ENCODE measurements at regions not wholly inside any gene's neighbourhood (a gene's known extent, or its start where the extent isn't known, plus 50 kb on each side); places are given as distances from the start of the nearest gene placed in this dataset.
"Not testable (repeated sequence)": the region's sequence is repeated elsewhere in the genome, so short reads cannot be mapped to it uniquely, and the experiment has no call there.

- TF ChIP-seq CTCF (IDR thresholded peaks at IDR 0.05; ENCODE audit: borderline replicate concordance, extremely low read depth, insufficient read depth): no peak
- intact Hi-C loops (cut with DNase I): no loop called here
- Histone ChIP-seq H3K9me3 (ENCODE audit: control insufficient read depth in 2 of 3, insufficient read depth in 1 of 3, low read length in 3 of 3) (no peaks in the 10 kb centered on the region), H3K27me3 (ENCODE audit: control insufficient read depth, insufficient read depth, low read length) (no peaks in the 10 kb centered on the region), H3K9ac (ENCODE audit: low read length in 3 of 3) (no peak overlapping the region), H3K36me3 (ENCODE audit: control insufficient read depth in 2 of 3, insufficient read depth in 3 of 3, low read length in 3 of 3) (no peaks in the 10 kb centered on the region), H3K4me1 (ENCODE audit: control insufficient read depth in 2 of 3, insufficient read depth in 2 of 3, low read depth in 1 of 3, low read length in 3 of 3) (no peaks in the 10 kb centered on the region), H3K4me3 (ENCODE audit: low read length in 3 of 3) (no peak overlapping the region), H3K27ac (ENCODE audit: low read depth in 2 of 2, low read length in 2 of 2) (no peak overlapping the region)
- FAIRE-seq: no peak
- no peak for DNase-seq
These were observed 1089.8 kb downstream of the FAT4 start for GRCh38 chr4:126404549-126404948.

- intact Hi-C loops (cut with DNase I): no loop called here
- Histone ChIP-seq H3K9me3 (ENCODE audit: control insufficient read depth in 2 of 3, insufficient read depth in 1 of 3, low read length in 3 of 3) (no peaks in the 10 kb centered on the region), H3K27me3 (ENCODE audit: control insufficient read depth, insufficient read depth, low read length) (no peaks in the 10 kb centered on the region), H3K27ac (ENCODE audit: low read depth in 2 of 2, low read length in 2 of 2) (no peak overlapping the region), H3K36me3 (ENCODE audit: control insufficient read depth in 2 of 3, insufficient read depth in 3 of 3, low read length in 3 of 3) (no peaks in the 10 kb centered on the region), H3K9ac (ENCODE audit: low read length in 3 of 3) (no peak overlapping the region), H3K4me3 (ENCODE audit: low read length in 3 of 3) (no peak overlapping the region), H3K4me1 (ENCODE audit: control insufficient read depth in 2 of 3, insufficient read depth in 2 of 3, low read depth in 1 of 3, low read length in 3 of 3) (no peaks in the 10 kb centered on the region)
- FAIRE-seq (no peak), DNase-seq (no peak)
- peak; percentile 13 for TF ChIP-seq CTCF (IDR thresholded peaks at IDR 0.05; ENCODE audit: borderline replicate concordance, extremely low read depth, insufficient read depth)
These were observed 1090.7 kb downstream of the FAT4 start for GRCh38 chr4:126405369-126405982.

GRCh38 chr4:126409746-126410145 is 1095.0 kb downstream of the FAT4 start:
- no peak for FAIRE-seq
- H3K27me3 ChIP-seq (ENCODE audit: control insufficient read depth, insufficient read depth, low read length): no peaks in the 10 kb centered on the region
- H3K36me3 ChIP-seq (ENCODE audit: control insufficient read depth in 2 of 3, insufficient read depth in 3 of 3, low read length in 3 of 3): no peaks in the 10 kb centered on the region
- no peaks in the 10 kb centered on the region for H3K4me1 ChIP-seq (ENCODE audit: control insufficient read depth in 2 of 3, insufficient read depth in 2 of 3, low read depth in 1 of 3, low read length in 3 of 3)
- DNase-seq: no peak
- no peaks in the 10 kb centered on the region for H3K9me3 ChIP-seq (ENCODE audit: control insufficient read depth in 2 of 3, insufficient read depth in 1 of 3, low read length in 3 of 3)
- intact Hi-C loops (cut with DNase I): no loop called here
- H3K4me3 ChIP-seq (ENCODE audit: low read length in 3 of 3): no peak overlapping the region
- no peak overlapping the region for H3K9ac ChIP-seq (ENCODE audit: low read length in 3 of 3)
- TF ChIP-seq CTCF (IDR thresholded peaks at IDR 0.05; ENCODE audit: borderline replicate concordance, extremely low read depth, insufficient read depth): no peak
- H3K27ac ChIP-seq (ENCODE audit: low read depth in 2 of 2, low read length in 2 of 2): no peak overlapping the region

GRCh38 chr4:126411047-126411446 is 1096.3 kb downstream of the FAT4 start:
- intact Hi-C loops (cut with DNase I): no loop called here
- no peak for TF ChIP-seq CTCF (IDR thresholded peaks at IDR 0.05; ENCODE audit: borderline replicate concordance, extremely low read depth, insufficient read depth)
- no peak for FAIRE-seq

GRCh38 chr4:126412310-126412709 is 1097.6 kb downstream of the FAT4 start:
- H3K9me3 ChIP-seq (ENCODE audit: control insufficient read depth in 2 of 3, insufficient read depth in 1 of 3, low read length in 3 of 3); H3K27me3 ChIP-seq (ENCODE audit: control insufficient read depth, insufficient read depth, low read length); H3K36me3 ChIP-seq (ENCODE audit: control insufficient read depth in 2 of 3, insufficient read depth in 3 of 3, low read length in 3 of 3); H3K9ac ChIP-seq (ENCODE audit: low read length in 3 of 3); DNase-seq; FAIRE-seq; H3K4me3 ChIP-seq (ENCODE audit: low read length in 3 of 3); H3K4me1 ChIP-seq (ENCODE audit: control insufficient read depth in 2 of 3, insufficient read depth in 2 of 3, low read depth in 1 of 3, low read length in 3 of 3); H3K27ac ChIP-seq (ENCODE audit: low read depth in 2 of 2, low read length in 2 of 2); intact Hi-C loops (cut with DNase I): not testable (repeated sequence)

More at GRCh38 chr4:126411047-126411446, 1096.3 kb downstream of the FAT4 start:
- no peak overlapping the region for H3K4me3 ChIP-seq (ENCODE audit: low read length in 3 of 3)
- no peak overlapping the region for H3K27ac ChIP-seq (ENCODE audit: low read depth in 2 of 2, low read length in 2 of 2)
- no peak for DNase-seq
- no peaks in the 10 kb centered on the region for H3K4me1 ChIP-seq (ENCODE audit: control insufficient read depth in 2 of 3, insufficient read depth in 2 of 3, low read depth in 1 of 3, low read length in 3 of 3)
- H3K36me3 ChIP-seq (ENCODE audit: control insufficient read depth in 2 of 3, insufficient read depth in 3 of 3, low read length in 3 of 3): no peaks in the 10 kb centered on the region
- H3K9me3 ChIP-seq (ENCODE audit: control insufficient read depth in 2 of 3, insufficient read depth in 1 of 3, low read length in 3 of 3): no peaks in the 10 kb centered on the region
- no peaks in the 10 kb centered on the region for H3K27me3 ChIP-seq (ENCODE audit: control insufficient read depth, insufficient read depth, low read length)
- no peak overlapping the region for H3K9ac ChIP-seq (ENCODE audit: low read length in 3 of 3)

All from kidney (tissue), 13 donors.